Epithelial cell of proximal tubule (primary cell): ENCODE measurements at regions not wholly inside any gene's neighbourhood (a gene's known extent, or its start where the extent isn't known, plus 50 kb on each side); places are given as distances from the start of the nearest gene placed in this dataset.

Experiments
- DNase-seq: peaks from one replicate; pipeline ENCODE4 v3.0.0-alpha.2; 2011; ENCODE audit warnings: low read depth
- H3K4me3 ChIP-seq: 2 replicates; pipeline ENCODE4 v1.5.1; 2011; ENCODE audit warnings: low read depth, mild to moderate bottlenecking, low read length
- CTCF ChIP-seq: conservative IDR thresholded peaks from 2 replicates; pipeline ENCODE4 v1.5.1; 2012; ENCODE audit warnings: low read depth, mild to moderate bottlenecking, low read length

DNA sequence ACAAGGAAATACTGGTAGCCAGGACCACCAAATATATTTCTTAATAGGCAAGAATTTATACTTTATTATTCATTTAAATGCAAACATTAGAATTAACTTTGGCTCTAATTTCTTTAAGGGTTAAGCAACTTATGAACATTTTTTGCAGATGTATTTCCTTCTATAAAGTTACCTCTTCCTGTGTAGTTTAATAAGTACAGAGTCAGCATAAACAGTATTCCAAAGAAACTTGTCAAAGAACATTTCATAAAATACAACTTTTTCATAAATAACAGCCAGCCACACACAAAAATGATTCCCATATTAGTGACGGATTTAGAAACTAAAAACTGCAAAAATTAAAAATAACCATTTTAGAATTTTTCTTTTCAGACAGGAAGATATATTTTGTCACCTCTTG, 723.2 kb downstream of the KCNJ2 start:
- no peak for DNase-seq
- TF ChIP-seq CTCF: no peak
- no peak overlapping the region for H3K4me3 ChIP-seq

- H3K4me3 ChIP-seq: no peak overlapping the region
- no peak for TF ChIP-seq CTCF
- DNase-seq: no peak
Measured at GRCh38 chr17:70896843-70897242, 727.5 kb downstream of the KCNJ2 start.

DNA sequence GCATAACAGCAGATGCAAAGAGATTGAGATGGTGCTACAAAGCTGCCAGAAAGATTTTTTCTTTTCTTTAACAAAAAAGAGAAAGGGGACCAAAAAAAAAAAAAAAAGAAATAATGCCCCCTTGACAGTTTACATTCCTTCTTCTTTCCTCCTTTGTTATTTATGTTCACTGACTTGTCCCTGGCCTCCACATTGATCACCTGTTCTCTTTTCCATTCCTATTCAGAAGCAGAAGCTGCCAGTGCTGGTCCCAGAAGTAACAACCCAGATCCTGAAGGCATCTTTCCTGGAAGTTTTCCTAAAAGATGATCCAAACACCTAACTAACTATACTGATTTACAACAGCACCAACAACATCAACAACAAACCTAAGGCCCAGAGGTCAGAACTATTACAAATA, 728.1 kb downstream of the KCNJ2 start:
- no peak overlapping the region for H3K4me3 ChIP-seq
- no peak for DNase-seq
- no peak for TF ChIP-seq CTCF

- DNase-seq: no peak
- TF ChIP-seq CTCF: no peak
- H3K4me3 ChIP-seq: no peak overlapping the region
Measured at GRCh38 chr17:70901870-70902269, 732.5 kb downstream of the KCNJ2 start.

DNA sequence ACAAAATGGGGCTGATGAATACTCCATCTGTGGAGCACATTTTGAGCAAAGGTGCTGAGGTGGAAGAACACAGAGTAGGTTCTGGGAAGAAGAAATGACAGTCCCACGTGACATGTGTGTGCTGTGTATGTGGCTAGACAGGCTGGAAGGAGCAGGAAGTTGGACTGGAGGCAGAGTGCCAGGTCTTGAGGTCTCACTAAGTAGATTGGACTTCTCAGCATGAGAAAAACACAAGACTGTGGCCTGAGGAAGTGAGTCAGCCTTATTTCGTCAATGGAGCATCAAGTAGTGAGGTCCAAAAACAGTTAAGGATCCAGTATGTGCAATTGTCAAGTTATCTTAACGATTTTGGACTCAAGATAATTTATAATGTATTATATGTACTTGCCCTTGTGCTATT, 736.5 kb downstream of the KCNJ2 start:
- H3K4me3 ChIP-seq: no peak overlapping the region
- peak; percentile 61 for DNase-seq
- TF ChIP-seq CTCF: no peak

- no peak overlapping the region for H3K4me3 ChIP-seq
- DNase-seq: no peak
- no peak for TF ChIP-seq CTCF
Measured at GRCh38 chr17:70906808-70907207, 737.5 kb downstream of the KCNJ2 start.

GRCh38 chr17:70912716-70913485, 743.6 kb downstream of the KCNJ2 start:
- no peak for TF ChIP-seq CTCF
- H3K4me3 ChIP-seq: no peak overlapping the region
- DNase-seq: no peak
